HepG2 (cell line): ENCODE measurements at regions not wholly inside any gene's neighbourhood (a gene's known extent, or its start where the extent isn't known, plus 50 kb on each side); places are given as distances from the start of the nearest gene placed in this dataset.

ENCODE experiments used
- ATF1 ChIP-seq: IDR thresholded peaks from 2 replicates; pipeline ENCODE4 v1.6.1; 2016; ENCODE audit warnings: mild to moderate bottlenecking, control low read depth
- NONO ChIP-seq, 2 experiments: fragments of 450-650 bp in 1 of 2; sonication (generic) in 1 of 2; formaldehyde crosslinking in 1 of 2; IDR thresholded peaks in 1 of 2; conservative IDR thresholded peaks in 1 of 2; 2 replicates each; pipeline versions ENCODE4 v1.6.1 to v1.8.0; 2017 to 2022; ENCODE audit warnings: mild to moderate bottlenecking in 1 of 2, missing genetic modification reagents in 1 of 2, moderate library complexity in 1 of 2
- ZBTB7A ChIP-seq: sonication (generic); formaldehyde crosslinking; IDR thresholded peaks from 2 replicates; pipeline ENCODE4 v1.8.0; 2022; ENCODE audit warnings: mild to moderate bottlenecking, missing genetic modification reagents
- ZNF670 ChIP-seq: sonication (generic); formaldehyde crosslinking; IDR thresholded peaks from 2 replicates; pipeline ENCODE4 v1.8.0; 2022; ENCODE audit warnings: mild to moderate bottlenecking, missing genetic modification reagents, borderline replicate concordance
- TF ChIP-seq, protein P1 (sequence below): sonication (generic); formaldehyde crosslinking; IDR thresholded peaks from 2 replicates; pipeline ENCODE4 v1.4.0; 2020; ENCODE audit warnings: mild to moderate bottlenecking, missing genetic modification reagents

- TF ChIP-seq NONO (IDR thresholded peaks at IDR 0.05), result no peak
- TF ChIP-seq NONO (CRISPR knock-in tag; conservative IDR thresholded peaks at IDR 0.05), result no peak
- TF ChIP-seq, protein P1, sequence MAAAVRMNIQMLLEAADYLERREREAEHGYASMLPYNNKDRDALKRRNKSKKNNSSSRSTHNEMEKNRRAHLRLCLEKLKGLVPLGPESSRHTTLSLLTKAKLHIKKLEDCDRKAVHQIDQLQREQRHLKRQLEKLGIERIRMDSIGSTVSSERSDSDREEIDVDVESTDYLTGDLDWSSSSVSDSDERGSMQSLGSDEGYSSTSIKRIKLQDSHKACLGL (CRISPR knock-in tag), result no peak
- no peak for TF ChIP-seq ZBTB7A (CRISPR knock-in tag)
- no peak for TF ChIP-seq ZNF670 (CRISPR knock-in tag)
- no peak for TF ChIP-seq ATF1 (CRISPR knock-in tag)
Measured at GRCh38 chr4:106647451-106647850, 278.9 kb upstream of the GIMD1 start.
